Fibroblast of pulmonary artery (primary cell): ENCODE measurements at regions not wholly inside any gene's neighbourhood (a gene's known extent, or its start where the extent isn't known, plus 50 kb on each side); places are given as distances from the start of the nearest gene placed in this dataset.

ENCODE experiments used
- DNase-seq: peaks from one replicate; pipeline ENCODE4 v3.0.0-alpha.2; 2010; ENCODE audit warnings: low read depth
- H3K4me3 ChIP-seq: replicated peaks from 2 replicates; pipeline ENCODE4 v1.5.1; 2011; ENCODE audit warnings: low read depth, mild to moderate bottlenecking, control low read depth, low read length, moderate library complexity
- TF ChIP-seq, protein P1 (sequence below): IDR thresholded peaks from 2 replicates; pipeline ENCODE4 v1.5.1; 2011; ENCODE audit warnings: mild to moderate bottlenecking, control low read depth, low read length, inconsistent platforms; ENCODE audit errors: missing control alignments

DNA sequence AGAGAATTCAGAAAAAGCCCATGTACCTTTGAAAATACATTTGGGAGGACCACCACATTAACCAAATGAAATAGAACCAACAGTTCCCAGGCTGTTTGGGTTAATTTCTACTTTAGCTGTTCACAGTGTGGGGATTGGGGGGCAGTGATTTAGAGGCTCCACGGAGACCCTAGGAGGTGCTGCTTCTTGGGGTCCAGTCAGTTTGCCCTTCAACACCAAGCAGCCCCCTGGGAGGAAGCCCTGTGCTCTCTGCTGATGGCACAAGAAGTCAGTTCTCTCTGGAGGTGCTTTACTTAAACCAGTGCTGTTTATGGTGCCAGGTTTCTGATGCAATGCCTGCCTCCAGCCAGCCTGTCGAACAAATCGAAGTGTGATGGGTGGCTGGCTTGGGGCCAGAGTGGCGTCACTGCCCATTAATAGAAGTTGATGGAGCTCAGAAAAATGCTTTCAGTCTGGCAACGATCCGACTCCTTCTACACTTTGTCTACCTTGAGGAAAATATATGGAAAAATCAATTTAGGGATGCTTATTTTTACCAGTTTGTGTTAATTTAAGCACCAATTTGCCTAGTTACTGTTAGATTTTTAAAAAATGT lies 134.0 kb downstream of the SNX18 start:
- no peak overlapping the region for H3K4me3 ChIP-seq
- DNase-seq, result peak; percentile 81
- TF ChIP-seq, protein P1, sequence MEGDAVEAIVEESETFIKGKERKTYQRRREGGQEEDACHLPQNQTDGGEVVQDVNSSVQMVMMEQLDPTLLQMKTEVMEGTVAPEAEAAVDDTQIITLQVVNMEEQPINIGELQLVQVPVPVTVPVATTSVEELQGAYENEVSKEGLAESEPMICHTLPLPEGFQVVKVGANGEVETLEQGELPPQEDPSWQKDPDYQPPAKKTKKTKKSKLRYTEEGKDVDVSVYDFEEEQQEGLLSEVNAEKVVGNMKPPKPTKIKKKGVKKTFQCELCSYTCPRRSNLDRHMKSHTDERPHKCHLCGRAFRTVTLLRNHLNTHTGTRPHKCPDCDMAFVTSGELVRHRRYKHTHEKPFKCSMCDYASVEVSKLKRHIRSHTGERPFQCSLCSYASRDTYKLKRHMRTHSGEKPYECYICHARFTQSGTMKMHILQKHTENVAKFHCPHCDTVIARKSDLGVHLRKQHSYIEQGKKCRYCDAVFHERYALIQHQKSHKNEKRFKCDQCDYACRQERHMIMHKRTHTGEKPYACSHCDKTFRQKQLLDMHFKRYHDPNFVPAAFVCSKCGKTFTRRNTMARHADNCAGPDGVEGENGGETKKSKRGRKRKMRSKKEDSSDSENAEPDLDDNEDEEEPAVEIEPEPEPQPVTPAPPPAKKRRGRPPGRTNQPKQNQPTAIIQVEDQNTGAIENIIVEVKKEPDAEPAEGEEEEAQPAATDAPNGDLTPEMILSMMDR, result no peak

- TF ChIP-seq, protein P1, result no peak
- no peak overlapping the region for H3K4me3 ChIP-seq
- no peak for DNase-seq
Observed at GRCh38 chr5:54649041-54649504, 131.5 kb downstream of the SNX18 start.

- TF ChIP-seq, protein P1, result no peak
- no peak overlapping the region for H3K4me3 ChIP-seq
Observed at GRCh38 chr5:54646356-54647101, 129.0 kb downstream of the SNX18 start.

GRCh38 chr5:54645882-54646355 lies 128.4 kb downstream of the SNX18 start:
- H3K4me3 ChIP-seq, result no peak overlapping the region
- DNase-seq, result peak; percentile 51
- TF ChIP-seq, protein P1, result no peak

More at GRCh38 chr5:54646356-54647101, 129.0 kb downstream of the SNX18 start:
- peak; percentile 92 for DNase-seq

DNA sequence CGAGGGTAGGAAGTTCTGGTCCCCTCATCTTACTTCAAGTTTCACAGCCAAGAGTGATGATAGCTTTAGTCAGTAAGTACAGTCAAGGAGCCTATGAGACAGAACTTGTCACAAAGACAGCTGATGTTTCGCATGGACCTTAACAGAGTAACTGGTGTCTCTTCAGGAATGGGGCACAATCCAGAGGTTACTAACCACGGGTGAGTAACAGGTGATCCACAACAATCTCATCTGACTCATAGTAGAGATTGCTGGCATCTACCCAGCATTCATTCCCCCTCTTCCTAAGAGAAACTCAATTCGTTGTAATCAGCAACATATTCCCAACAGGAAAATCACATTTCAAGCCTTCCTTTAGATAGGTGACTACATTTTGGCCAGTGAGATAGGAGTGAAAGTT lies 126.7 kb downstream of the SNX18 start:
- H3K4me3 ChIP-seq, result no peak overlapping the region
- TF ChIP-seq, protein P1, result no peak
- peak; percentile 73 for DNase-seq

DNA sequence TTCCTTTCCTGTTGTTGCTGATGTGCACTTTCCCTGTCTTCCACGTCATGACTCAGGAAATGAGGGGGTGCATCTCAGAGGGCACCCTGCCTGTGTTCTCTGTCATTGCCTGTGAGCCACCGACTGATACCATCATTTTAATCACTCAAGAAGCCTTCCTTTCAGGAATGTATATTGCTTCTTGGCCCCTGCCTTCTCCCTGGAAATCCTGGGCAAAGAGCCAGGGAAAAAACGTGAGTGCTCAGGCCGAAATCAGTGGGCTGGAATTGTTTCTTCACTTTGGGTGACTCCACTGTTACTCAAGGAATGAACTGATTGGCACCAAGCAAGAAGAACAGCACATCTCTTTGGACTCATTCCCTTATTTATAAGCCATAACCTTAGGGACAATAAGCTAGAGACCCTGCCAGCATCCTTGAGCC lies 126.1 kb downstream of the SNX18 start:
- H3K4me3 ChIP-seq, result no peak overlapping the region
- DNase-seq, result peak; percentile 91
- TF ChIP-seq, protein P1, result no peak
